ENCODE measurements at regions not wholly inside any gene's neighbourhood (a gene's known extent, or its start where the extent isn't known, plus 50 kb on each side); places are given as distances from the start of the nearest gene placed in this dataset.

- intact Hi-C loops (cut with DNase I), result no loop called here
- no peak for DNase-seq
- H3K9ac ChIP-seq (ENCODE audit: low read depth in 2 of 2, low read length in 2 of 2), result no peak overlapping the region
These were observed 192.1 kb downstream of the SPATA31D1 start for GRCh38 chr9:82180711-82181110.

GRCh38 chr9:82183181-82183860 lies 194.7 kb downstream of the SPATA31D1 start:
- Histone ChIP-seq H3K27ac (no peak overlapping the region), H3K27me3 (no peaks in the 10 kb centered on the region), H3K4me1 (no peaks in the 10 kb centered on the region), H3K36me3 (no peaks in the 10 kb centered on the region), H3K9ac (ENCODE audit: low read depth in 2 of 2, low read length in 2 of 2) (no peak overlapping the region), H3K4me3 (no peak overlapping the region), H3K9me3 (no peaks in the 10 kb centered on the region)
- TF ChIP-seq CTCF (IDR thresholded peaks at IDR 0.05), result no peak
- no peak for DNase-seq
- intact Hi-C loops (cut with DNase I), result no loop called here

More at GRCh38 chr9:82180711-82181110, 192.1 kb downstream of the SPATA31D1 start:
- H3K4me1 ChIP-seq, result no peaks in the 10 kb centered on the region
- H3K9me3 ChIP-seq, result no peaks in the 10 kb centered on the region
- H3K27ac ChIP-seq, result no peak overlapping the region
- no peaks in the 10 kb centered on the region for H3K36me3 ChIP-seq
- H3K27me3 ChIP-seq, result no peaks in the 10 kb centered on the region
- H3K4me3 ChIP-seq, result no peak overlapping the region
- no peak for TF ChIP-seq CTCF (IDR thresholded peaks at IDR 0.05)

GRCh38 chr9:82184524-82184923 lies 196.0 kb downstream of the SPATA31D1 start:
- no peak for TF ChIP-seq CTCF (IDR thresholded peaks at IDR 0.05)
- intact Hi-C loops (cut with DNase I), result no loop called here
- DNase-seq, result no peak
- no peaks in the 10 kb centered on the region for H3K9me3 ChIP-seq
- no peak overlapping the region for H3K27ac ChIP-seq
- H3K4me3 ChIP-seq, result no peak overlapping the region
- no peaks in the 10 kb centered on the region for H3K27me3 ChIP-seq
- no peaks in the 10 kb centered on the region for H3K4me1 ChIP-seq
- H3K9ac ChIP-seq (ENCODE audit: low read depth in 2 of 2, low read length in 2 of 2), result no peak overlapping the region
- no peaks in the 10 kb centered on the region for H3K36me3 ChIP-seq

- no peak for TF ChIP-seq CTCF (IDR thresholded peaks at IDR 0.05)
- Histone ChIP-seq H3K27me3 (no peaks in the 10 kb centered on the region), H3K9ac (ENCODE audit: low read depth in 2 of 2, low read length in 2 of 2) (no peak overlapping the region), H3K36me3 (no peaks in the 10 kb centered on the region), H3K27ac (no peak overlapping the region), H3K9me3 (no peaks in the 10 kb centered on the region), H3K4me1 (no peaks in the 10 kb centered on the region), H3K4me3 (no peak overlapping the region)
- intact Hi-C loops (cut with DNase I), result no loop called here
- no peak for DNase-seq
These were observed 200.2 kb downstream of the SPATA31D1 start for GRCh38 chr9:82188817-82189216.

GRCh38 chr9:82191082-82191770 lies 202.7 kb downstream of the SPATA31D1 start:
- Histone ChIP-seq H3K27me3 (no peaks in the 10 kb centered on the region), H3K9me3 (no peaks in the 10 kb centered on the region), H3K27ac (no peak overlapping the region), H3K4me3 (no peak overlapping the region), H3K36me3 (no peaks in the 10 kb centered on the region), H3K9ac (ENCODE audit: low read depth in 2 of 2, low read length in 2 of 2) (no peak overlapping the region), H3K4me1 (no peaks in the 10 kb centered on the region)
- intact Hi-C loops (cut with DNase I), result no loop called here
- no peak for TF ChIP-seq CTCF (IDR thresholded peaks at IDR 0.05)
- no peak for DNase-seq

All from colonic mucosa (tissue), 4 donors.